ENCODE measurements at regions not wholly inside any gene's neighbourhood (a gene's known extent, or its start where the extent isn't known, plus 50 kb on each side); places are given as distances from the start of the nearest gene placed in this dataset.

DNA sequence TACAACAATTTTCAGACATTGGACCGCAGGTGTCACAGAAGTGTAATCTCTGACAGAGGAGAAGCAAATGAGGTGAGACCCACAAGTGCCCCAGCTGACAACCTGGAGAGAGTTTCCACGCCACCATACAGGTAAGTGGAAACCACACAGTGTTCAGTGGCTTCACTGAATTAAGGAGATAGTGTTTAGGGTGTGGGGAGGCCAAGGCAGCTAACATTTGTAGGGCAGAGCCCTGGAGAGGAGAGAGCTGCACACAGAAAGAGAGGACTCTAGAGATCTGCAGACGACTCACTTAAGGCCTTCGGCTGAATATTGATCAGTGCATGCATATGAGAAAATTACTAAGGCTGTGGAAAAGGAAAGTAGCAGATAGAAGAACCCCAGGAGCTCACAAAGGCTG, 228.9 kb upstream of the TNRC6C start:
- DNase-seq (ENCODE audit: low read depth in 2 of 2, low spot score in 1 of 2) = no peak

DNA sequence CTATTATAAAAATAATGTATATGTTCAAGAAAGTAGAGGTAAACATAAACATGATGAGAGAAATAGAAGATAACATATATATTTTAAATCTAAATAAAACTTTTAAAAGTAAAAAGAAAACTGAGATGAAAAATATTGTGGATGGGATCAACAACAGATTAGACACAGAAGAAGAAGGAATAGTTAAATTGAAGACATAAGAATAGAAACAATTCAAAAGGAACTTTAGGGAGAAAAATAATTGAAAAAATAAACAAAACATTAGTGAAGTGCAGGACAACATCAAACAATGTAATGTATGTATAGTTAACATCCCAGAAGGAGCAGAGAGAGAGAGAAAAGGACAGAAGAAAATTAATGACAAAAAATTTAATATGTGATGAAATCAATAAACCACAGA, 228.1 kb upstream of the TNRC6C start:
- no peak for DNase-seq (ENCODE audit: low read depth in 2 of 2, low spot score in 1 of 2)

DNA sequence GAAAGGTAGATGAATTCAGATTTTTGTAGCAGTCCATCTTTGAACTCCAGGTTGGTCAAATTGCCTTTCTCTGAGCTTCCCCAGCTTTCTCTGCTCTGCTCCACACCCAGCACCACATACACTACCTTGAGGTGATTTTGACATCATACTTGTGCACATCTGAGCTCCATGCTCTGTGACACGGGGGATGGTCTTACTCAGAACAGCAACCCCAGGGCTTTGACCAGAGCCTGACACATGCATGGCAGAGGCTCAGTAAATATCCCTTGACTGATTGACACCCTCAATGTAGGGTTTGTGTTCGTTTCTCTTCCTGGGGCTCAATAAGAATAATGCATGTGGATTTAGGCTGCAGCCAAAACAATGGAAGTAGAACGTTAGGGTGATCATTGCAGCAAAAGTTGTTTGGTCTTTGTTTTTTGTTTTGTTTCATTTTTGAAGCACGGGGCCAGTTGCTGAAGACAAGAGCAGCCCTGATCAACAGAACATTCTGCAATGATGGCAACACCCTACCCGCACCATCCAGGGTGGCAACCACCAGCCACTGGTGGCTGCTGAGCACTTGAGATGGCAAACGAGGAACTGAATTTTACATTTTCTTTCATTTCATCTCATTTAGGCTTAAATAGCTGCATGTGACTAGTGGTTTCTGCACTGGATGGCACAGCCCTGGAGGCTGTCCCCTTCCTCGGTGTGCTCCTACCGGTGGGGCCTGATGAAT, 224.8 kb upstream of the TNRC6C start:
- DNase-seq (ENCODE audit: low read depth in 2 of 2, low spot score in 1 of 2) = no peak

DNA sequence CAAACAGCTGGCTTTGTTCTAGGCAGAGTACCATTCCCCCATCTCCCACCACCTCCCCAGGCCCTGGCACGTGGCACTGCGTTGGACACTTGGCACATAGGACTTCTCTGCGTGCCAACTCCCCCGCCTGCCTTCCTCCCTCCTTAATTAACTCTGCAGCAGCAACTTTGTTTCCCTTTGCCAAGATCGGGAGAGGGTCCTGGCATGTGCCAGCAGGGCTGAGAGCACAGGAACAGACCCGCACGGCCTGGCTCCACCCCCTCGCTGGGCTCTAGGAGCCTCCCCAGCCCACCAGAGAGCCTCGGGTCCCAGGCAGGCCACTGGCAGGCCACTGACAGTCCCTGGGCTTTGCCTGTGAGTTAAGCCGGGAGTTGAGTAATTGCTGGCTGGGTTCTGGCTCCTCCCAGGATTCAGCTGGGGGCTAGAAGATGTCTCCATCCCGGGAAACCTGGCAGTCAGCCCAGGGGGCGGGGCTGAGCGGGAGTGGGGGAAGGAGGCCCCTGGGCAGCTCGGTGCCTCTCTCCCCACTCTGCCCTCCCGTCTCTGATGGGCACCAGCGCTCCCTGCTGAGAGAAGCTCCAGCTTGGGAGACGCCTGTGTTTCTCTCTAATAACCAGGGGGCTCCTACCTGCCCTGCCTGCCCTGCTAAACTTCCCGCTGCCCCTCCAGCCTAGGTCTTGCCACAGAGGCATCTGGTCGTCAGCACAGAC, 224.0 kb upstream of the TNRC6C start:
- DNase-seq (ENCODE audit: low read depth in 2 of 2, low spot score in 1 of 2) = no peak

DNA sequence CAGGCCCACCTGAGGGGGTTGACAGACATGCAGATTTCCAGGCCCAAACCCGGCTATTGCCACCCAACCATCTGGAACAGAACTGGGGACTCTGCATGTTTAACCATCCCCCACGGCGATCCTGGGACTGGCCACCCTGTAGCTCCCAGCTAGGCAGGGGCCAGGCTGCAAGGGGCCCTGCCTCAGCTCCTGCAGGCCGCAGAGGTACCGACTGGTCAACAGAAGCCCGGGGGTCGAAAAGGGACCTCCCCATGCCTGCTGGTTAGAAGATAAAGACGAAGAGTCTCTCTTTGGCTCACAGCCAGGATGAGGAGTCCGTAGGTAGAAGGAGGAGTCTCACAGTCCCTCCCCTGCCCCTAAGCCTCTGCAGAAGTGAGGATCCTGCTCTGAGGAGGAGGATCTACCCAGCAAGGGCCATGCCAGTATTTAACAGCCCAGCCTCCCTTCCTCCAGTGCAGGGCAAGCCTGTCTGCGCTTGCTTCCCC, 223.4 kb upstream of the TNRC6C start:
- no peak for DNase-seq (ENCODE audit: low read depth in 2 of 2, low spot score in 1 of 2)

DNA sequence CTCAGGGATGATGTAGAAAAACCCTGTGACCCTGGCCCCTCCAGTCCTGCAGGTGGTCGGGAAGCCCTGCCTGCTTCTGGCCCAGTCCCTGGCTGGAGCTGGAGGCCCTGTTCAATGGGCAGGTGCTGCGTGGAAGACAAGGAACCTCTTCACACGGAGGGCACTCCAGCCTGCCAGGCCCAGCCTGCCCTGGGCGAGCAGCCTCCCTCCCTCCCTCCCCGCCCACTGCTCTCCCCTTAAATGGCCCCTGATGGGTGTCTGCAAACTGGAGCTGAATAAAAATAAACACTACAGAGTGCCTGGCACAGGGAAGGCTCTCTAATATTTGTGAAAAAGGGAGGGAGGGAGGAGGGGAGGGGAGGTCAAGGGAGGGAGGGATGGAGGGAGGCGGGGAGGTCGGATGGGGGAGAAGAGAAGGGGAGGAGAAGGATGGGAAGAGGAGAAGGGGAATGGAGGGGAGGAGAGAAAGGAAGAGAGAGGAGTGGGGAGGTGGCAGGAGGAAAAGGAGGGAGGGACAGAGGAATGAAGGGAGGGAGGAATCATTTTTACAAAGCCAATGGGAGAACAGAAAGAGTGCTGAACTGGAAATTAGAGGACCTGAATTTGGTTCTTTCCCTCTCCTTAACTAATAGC, 222.8 kb upstream of the TNRC6C start:
- DNase-seq (ENCODE audit: low read depth in 2 of 2, low spot score in 1 of 2) = no peak

DNA sequence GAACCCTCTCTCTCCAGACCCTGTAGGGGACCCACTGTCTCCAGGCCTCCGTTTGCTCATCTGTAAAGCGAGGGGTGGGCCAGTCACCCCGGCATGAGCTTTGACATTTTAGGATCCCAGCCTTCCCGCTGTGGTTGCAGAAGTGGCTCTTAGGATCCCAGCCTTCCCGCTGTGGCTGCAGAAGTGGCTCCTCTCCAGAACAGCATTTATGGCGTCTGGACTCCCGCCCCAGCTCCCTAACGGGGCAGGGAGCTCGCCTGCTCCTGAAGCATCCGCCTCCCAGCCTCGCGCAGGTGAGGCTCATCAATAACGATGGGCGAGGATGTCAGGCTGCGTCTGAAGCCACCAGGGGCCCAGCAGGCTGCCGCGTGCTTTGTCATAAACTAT, 222.3 kb upstream of the TNRC6C start:
- DNase-seq (ENCODE audit: low read depth in 2 of 2, low spot score in 1 of 2) = no peak

DNA sequence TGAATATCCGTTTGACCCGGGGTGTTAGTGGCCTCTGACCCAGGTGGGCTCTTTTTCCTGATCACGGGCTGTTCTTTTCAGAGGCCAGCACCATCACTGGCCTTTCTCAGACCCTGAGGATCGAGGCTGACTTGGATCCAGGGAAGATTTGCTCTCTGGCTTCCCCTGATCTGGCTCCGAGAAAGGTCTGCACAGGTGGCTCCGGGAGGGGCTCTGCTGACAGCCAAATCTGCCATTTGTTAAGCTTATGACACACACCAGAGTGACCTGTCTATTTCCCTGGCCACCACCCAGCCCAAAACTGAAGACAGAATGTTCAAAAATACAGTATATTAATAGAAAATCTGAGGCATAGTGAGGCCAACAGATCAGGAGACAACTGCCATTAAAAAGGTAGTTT, 221.8 kb upstream of the TNRC6C start:
- DNase-seq (ENCODE audit: low read depth in 2 of 2, low spot score in 1 of 2) = no peak

DNA sequence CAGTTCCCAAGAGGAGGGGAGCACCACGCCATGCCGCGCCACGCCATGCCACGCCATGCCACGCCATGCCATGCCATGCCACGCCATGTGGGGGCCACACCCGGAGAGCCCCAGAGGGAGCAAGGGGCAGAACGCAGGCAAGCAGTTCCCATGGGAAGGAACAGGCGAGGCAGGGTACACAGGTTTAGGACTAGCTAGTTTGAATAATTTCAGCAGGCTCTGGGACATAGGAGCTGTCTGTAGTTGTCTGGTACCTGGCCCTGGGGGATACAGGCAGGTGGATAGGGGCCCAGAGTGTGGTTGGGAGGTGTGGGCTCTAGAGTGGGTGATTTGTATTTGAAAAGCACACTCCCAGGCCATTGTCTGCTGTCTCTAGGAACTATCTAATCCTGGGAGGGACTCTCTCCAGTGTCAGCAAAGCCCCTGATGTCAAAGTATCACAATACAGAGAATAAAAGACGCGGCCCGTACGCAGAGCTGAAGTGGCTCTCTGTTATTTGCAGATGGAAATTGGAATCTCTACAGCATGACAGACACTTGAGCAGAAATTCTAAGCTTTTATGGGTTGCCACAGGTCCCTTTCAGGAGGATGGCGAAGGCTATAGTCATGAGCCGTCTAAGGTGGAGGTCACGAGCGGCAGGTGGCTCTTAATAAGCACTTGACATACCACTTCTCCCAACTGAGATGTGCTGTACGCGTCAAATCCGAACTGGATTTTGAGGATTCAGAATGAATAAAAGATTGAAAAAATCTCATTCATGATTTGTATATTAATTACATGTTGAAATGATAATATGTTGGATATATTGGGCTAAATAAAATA, 220.8 kb upstream of the TNRC6C start:
- DNase-seq (ENCODE audit: low read depth in 2 of 2, low spot score in 1 of 2) = no peak

DNA sequence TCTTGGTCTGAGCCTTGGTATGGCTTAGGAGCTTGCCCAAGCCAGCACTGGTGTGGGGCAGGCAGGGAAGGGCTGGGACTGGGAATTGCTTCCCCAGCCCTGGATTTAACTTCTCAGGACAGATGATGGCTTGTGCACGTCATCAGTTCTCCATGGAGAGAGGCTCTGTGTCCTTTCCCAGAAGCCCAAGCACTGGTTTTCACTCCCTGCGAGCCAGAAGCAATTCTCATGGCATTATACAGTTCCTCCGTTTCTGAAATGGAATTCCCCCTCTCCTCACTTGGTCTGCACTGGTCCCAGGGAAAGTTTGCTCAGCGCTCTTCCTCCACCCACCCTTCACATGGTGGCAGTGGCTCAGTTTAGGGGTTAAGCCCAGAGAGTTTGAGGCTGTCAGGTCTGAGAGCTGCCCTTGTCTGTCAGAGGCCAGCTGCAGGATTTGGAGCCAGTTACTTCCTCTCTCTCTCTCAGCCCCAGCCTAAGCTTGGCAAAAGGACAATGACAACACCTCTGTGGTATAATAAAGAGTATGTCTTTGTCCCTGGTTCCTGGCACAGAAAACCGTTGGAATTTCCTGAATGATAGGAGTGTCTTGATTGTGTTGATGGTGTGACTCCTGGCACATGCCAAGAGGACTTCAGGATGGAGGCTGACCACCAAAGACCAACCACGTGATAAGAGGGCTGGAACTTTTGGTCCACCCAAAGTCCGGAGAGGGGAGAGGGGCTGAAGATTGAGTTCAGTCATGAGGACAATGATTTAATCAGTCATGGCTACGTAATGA, 219.6 kb upstream of the TNRC6C start:
- DNase-seq (ENCODE audit: low read depth in 2 of 2, low spot score in 1 of 2) = no peak

DNA sequence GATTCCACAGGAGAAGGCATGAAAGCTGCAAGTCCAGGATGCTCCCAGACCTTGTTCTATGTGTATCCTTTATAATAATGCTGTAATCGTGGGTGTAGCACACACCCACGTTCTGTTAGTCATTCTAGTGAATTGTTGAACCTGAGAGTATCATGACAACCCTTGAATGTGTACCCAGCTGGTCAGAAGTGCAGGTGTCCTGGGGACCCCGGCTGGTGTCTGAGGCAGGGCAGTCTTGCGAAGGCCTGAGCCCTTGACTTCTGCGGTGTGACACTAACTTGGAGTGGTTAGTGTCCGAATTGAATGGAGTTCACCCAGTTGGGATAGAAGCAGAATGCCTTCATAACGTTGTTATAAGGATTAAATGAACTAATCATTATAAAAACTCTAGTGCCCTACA, 218.0 kb upstream of the TNRC6C start:
- DNase-seq (ENCODE audit: low read depth in 2 of 2, low spot score in 1 of 2) = no peak

DNA sequence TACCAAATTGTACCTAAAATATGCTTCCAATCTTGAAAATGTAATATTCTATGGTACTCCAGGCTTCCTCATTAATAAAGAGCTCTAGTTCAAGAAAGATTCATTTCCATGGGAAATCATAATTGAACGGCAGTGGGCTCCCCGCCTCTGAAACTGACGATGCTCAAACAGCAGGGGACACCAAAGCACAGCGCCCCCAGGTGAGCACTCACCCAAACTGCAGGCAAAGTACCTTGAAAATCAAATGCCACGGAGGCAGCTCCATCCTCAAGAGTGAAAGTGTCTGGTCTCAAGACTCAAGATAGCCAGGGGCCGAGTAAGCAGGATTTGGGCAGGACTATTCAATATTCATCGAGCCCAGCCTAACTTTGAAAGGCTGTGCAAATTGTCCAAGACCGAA, 217.4 kb upstream of the TNRC6C start:
- no peak for DNase-seq (ENCODE audit: low read depth in 2 of 2, low spot score in 1 of 2)

DNA sequence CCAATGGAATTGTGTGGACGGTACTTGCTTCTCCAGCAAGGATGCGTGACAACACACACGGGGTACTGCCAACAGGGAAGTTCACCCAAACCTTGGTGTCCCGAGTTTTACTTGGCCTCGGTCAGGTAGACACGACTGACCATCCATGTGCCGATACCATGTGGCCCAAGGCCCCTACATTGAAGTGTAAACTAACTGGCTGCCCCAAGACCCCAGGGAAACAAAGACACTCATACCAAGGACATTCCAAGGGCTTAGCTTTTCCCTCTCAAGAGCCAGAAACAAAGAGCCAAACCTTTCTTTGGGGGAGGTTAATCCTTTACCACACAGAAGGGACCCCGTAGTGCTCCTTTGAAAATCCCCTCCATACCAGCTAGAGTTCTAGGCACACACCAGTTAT, 215.9 kb upstream of the TNRC6C start:
- no peak for DNase-seq (ENCODE audit: low read depth in 2 of 2, low spot score in 1 of 2)

DNA sequence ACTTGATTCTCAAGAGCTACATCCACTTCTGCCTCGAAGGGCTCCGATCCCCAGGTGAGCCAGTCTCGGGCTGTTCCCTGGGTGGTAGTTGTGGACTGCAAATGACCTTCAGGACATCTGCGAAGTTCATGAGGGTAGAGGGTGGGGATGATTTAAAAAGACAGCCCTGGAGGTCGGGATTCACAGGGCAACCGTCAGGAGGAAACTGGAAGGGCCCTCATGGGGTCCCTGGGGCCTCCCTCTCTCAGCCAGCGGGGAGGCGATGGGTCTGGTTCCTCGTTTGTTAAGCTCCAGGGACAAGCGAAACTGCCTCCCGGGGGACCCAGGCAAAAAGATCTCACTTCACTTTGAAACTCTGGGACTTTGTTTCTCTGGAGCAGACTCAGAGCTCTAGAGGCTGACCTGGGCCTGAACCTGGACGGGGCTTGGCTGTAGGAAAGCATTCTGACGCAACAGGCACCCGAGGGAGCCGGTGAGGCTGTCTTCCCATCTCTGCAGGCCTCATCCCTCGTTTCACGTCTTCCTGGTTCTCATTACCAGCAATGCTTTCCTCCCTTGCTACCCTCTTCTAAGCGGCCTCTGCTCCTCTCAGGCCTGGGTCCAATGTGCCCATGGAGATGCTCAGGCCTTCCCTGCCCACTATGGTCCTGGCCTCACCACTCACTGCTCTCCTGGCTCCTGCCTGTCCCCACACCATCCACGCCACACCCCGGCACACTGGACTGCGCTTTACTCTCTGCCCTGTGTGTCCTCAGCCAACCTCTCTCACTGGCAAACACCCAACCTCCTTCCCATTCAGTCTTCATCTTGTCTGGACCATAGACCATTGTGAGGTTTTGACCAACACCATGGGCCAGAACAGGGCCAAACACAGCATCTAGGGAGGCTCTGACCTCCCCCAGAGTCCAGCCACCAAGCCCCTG, 214.2 kb upstream of the TNRC6C start:
- DNase-seq (ENCODE audit: low read depth in 2 of 2, low spot score in 1 of 2) = no peak

DNA sequence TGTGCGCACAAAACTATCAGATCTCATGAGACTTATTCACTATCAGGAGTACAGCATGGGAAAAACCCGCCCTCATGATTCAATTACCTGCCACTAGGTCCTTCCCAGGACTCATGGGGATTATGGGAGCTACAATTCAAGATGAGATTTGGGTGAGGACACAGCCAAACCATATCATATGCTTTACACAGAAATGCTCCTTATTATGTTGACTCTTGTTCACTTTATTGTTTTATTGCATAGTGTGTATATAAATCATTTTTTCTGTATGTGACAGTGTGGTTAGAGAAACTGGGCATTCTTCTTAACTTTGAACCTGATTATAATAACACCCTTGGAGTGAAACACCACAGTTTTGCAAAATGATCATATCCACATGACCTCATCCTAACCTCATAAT, 212.8 kb upstream of the TNRC6C start:
- no peak for DNase-seq (ENCODE audit: low read depth in 2 of 2, low spot score in 1 of 2)

DNA sequence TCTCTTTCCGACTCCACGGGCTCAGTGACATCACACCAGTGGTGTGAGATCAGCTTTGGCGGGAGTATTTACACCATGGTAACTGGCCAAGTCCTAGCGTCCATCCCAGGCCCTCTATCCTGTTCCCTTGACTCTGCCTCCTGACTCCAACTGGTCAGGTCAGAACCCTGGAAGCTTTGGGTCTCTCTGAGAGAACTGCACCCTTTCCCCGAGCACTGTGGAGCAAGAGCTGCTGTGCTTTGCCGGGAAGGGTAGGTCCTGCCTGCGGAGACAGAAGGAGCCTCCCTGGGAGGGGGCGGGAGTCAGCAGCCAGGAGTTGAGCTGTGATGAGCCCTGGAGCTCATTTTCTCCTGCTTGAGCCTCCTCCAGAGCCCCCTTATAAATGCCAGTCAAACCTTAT, 212.1 kb upstream of the TNRC6C start:
- no peak for DNase-seq (ENCODE audit: low read depth in 2 of 2, low spot score in 1 of 2)

DNA sequence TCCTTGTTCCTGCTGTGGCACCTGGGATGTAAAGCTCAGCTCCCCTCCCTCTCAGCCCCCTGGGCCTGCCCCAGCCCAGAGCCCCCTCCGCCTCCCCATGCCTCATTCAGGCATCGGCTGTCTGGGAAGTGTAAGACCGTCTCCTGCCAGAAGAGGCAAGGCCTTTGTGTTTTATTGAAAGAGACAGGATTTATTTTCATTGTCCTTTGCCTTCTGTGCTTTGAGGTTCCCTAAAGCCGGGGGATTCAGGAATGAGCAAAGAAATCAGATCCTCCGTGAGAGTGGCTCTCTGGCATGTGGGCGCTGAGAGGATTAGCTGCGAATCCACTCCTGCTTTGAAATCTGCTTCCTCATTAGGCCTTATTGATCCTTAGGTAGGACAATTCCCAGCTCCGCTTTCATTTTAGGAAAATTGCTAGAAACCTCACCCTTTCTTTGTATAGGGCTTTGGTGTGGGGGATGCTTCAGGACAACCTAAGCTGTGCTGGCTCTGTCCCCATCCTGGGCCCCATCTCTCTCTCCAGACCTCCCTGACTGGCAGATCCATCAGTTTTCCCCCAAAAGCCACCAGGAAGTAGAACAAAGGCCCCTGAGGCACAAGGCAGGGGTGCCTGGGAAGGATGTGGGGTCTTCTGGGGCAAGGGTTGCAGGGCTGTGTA, 211.5 kb upstream of the TNRC6C start:
- no peak for DNase-seq (ENCODE audit: low read depth in 2 of 2, low spot score in 1 of 2)

DNA sequence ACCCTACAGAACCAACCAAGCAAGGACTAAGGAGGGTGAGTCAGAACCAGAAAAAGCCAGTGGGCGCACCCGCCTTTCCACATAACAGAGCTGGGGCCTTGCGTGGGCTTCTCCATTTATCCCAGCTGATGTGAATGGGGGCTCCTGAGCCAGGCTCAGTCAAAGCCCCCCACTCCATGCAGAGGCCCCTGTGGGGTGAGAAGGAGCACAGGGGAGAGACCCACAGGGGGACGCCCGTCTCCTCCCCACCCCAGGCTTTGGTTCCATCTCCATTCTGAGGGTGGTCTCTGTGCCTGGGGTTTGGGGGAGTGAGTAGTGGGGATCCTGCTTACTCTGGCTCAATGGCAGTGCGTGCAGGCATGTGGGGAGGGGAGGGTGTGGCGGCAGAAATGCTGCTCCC, 210.1 kb upstream of the TNRC6C start:
- no peak for DNase-seq (ENCODE audit: low read depth in 2 of 2, low spot score in 1 of 2)

DNA sequence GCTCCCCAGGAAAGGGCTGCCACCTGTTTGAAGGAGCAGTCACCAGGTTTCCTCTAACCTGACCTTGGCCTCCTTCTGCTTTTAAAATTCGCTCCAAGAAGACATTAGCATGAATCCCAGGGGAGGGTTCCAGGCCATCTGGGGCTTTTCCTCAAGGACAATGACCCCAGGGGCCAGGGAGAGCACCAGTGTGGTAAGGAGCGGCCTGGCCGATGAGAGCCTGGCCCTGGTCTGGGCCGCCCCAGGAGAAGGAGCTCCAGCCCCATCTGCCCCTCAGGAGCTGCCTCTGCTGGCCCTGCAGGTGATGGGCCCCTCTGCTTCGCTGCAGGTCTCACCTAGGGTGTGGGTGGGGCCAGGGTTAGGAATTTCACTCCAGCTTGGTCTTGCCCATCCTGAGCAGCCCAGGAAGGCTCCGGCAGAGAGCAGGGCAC, 209.2 kb upstream of the TNRC6C start:
- DNase-seq (ENCODE audit: low read depth in 2 of 2, low spot score in 1 of 2) = no peak
